ENCODE measurements at regions not wholly inside any gene's neighbourhood (a gene's known extent, or its start where the extent isn't known, plus 50 kb on each side); places are given as distances from the start of the nearest gene placed in this dataset.

DNA sequence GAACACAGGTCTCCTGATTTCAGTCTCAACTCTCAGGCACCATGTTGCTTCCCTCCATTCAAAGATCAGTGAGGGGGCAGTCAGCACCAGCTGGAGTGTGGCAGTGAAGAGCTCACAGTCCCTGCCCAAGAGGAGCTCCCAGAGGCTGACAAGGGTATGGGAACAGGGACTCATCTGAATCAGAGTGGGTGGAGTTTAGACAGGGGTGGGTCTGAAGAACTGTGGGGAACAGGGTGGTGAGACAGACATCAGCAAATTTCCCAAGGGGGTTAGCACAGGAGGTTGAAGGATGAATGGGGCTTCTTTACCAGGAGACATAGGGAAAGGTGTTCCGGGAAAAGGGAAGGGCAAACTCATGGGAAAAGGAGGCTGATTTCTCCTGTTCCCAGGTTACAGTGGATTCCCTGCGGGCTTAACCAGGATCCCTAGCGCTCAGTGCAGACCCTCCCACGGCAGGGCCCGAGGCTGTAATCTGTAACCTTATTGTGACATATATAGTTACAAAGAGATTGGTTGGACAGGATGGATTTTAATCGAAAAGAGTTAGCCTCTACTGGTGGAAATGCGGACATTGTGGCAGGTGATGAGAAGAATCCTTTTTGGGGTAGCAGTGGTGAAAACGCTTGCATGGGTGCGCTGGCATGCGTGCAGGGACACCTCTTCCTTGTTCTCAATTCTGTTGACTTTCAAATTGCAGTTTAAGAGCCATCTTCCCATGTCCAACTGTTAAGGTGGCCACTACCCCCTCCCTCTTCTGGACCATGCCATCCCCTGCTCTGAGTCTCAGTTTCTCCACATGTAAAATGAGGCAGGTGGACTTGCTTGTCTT, 160.3 kb downstream of the SMAD6 start:
- 0 out of 2 replicates have a peak overlapping the region, but pooled peaks have one; percentile 16 for H3K4me2 ChIP-seq (ENCODE audit: insufficient read depth, low read length)
- intact Hi-C loops (cut with micrococcal nuclease) (loop anchor here (5.0 kb wide), 1 partner anchor 40 kb away; no protein-coding TSS in a partner anchor), in situ Hi-C loops (cut with MboI) (no loop called here)
- no peaks in the 10 kb centered on the region for H3K9me3 ChIP-seq (replicated peaks; ENCODE audit: control insufficient read depth, insufficient read depth, low read depth, low read length)
- H3K36me3 ChIP-seq (ENCODE audit: control insufficient read depth, insufficient read depth, low read length) = no peaks in the 10 kb centered on the region
- no peak overlapping the region for H3K27ac ChIP-seq (ENCODE audit: extremely low read depth, low read depth, low read length)
- peak overlapping the region; percentile 72 for H2AFZ ChIP-seq (ENCODE audit: low read depth, low read length)
- ATAC-seq (peak; percentile 66), DNase-seq (ENCODE audit: extremely low read depth in 1 of 4, low spot score in 3 of 4) (no peak), FAIRE-seq (no peak)
- WGBS (ENCODE audit: insufficient coverage, low coverage, missing lambda C conversion rate) = 40% methylated on average over 10 of the region's 10 CpGs
- no peak for TF ChIP-seq CREBBP (IDR thresholded peaks at IDR 0.05; ENCODE audit: low read depth, low read length)
- no peak for TF ChIP-seq TFE3 (CRISPR knock-in tag; IDR thresholded peaks at IDR 0.05)
- TF ChIP-seq NBN (IDR thresholded peaks at IDR 0.05; ENCODE audit: low read depth) = no peak
- TF ChIP-seq TBP (optimal IDR thresholded peaks at IDR 0.05; ENCODE audit: low read depth, low read length) = no peak
- no peak for TF ChIP-seq MTA1 (IDR thresholded peaks at IDR 0.05; ENCODE audit: borderline replicate concordance)
- 0 out of 2 replicates have a peak, but pooled peaks have one; percentile 46 for TF ChIP-seq ZFP91 (CRISPR knock-in tag; IDR thresholded peaks at IDR 0.05)
- TF ChIP-seq RBFOX2 (IDR thresholded peaks at IDR 0.05; ENCODE audit: low read depth, low read length) = no peak
- TF ChIP-seq, protein P1, sequence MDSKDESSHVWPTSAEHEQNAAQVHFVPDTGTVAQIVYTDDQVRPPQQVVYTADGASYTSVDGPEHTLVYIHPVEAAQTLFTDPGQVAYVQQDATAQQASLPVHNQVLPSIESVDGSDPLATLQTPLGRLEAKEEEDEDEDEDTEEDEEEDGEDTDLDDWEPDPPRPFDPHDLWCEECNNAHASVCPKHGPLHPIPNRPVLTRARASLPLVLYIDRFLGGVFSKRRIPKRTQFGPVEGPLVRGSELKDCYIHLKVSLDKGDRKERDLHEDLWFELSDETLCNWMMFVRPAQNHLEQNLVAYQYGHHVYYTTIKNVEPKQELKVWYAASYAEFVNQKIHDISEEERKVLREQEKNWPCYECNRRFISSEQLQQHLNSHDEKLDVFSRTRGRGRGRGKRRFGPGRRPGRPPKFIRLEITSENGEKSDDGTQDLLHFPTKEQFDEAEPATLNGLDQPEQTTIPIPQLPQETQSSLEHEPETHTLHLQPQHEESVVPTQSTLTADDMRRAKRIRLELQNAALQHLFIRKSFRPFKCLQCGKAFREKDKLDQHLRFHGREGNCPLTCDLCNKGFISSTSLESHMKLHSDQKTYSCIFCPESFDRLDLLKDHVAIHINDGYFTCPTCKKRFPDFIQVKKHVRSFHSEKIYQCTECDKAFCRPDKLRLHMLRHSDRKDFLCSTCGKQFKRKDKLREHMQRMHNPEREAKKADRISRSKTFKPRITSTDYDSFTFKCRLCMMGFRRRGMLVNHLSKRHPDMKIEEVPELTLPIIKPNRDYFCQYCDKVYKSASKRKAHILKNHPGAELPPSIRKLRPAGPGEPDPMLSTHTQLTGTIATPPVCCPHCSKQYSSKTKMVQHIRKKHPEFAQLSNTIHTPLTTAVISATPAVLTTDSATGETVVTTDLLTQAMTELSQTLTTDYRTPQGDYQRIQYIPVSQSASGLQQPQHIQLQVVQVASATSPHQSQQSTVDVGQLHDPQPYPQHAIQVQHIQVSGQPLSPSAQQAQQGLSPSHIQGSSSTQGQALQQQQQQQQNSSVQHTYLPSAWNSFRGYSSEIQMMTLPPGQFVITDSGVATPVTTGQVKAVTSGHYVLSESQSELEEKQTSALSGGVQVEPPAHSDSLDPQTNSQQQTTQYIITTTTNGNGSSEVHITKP (IDR thresholded peaks at IDR 0.05; ENCODE audit: partially characterized antibody) = peak; percentile 54
- H3K4me3 ChIP-seq = no peak overlapping the region
- ChIA-PET CTCF (ENCODE audit: low intra/inter-chr PET ratio) (interaction anchor here (1.3 to 1.4 kb wide), 2 partner anchors 41 to 88 kb away, joined by 7 to 8 read pairs; no protein-coding TSS in a partner anchor), POLR2A (interaction anchor here (0.6 to 0.7 kb wide), 3 partner anchors 14 to 182 kb away, joined by 3 to 4 read pairs (median 3); no protein-coding TSS in a partner anchor)
- no peaks in the 10 kb centered on the region for H3K9me1 ChIP-seq (ENCODE audit: control insufficient read depth, insufficient read depth, low read length)
- H3K79me2 ChIP-seq (ENCODE audit: control insufficient read depth, insufficient read depth, low read length) = no peaks in the 10 kb centered on the region
- no peaks in the 10 kb centered on the region for H4K20me1 ChIP-seq (replicated peaks; ENCODE audit: control insufficient read depth, insufficient read depth, low read length)
- no peak overlapping the region; a peak in 1 of 4 replicates for H3K9ac ChIP-seq (ENCODE audit: insufficient read depth in 1 of 2, low read depth in 2 of 2, low read length in 2 of 2)
- no peaks in the 10 kb centered on the region for H3K27me3 ChIP-seq (ENCODE audit: control insufficient read depth in 2 of 2, insufficient read depth in 2 of 2, low read length in 2 of 2)
- BruUV-seq (replicated peaks) = no TSS peak
- H3K4me1 ChIP-seq (replicated peaks in 1 of 2; ENCODE audit: control insufficient read depth in 2 of 2, insufficient read depth in 2 of 2, low read length in 2 of 2) = peaks cover 0 to 13% of the 10 kb centered on the region in 2 experiments; a peak in 3 of 5 replicates
